Esophagus muscularis mucosa (tissue), 4 donors: ENCODE measurements at regions not wholly inside any gene's neighbourhood (a gene's known extent, or its start where the extent isn't known, plus 50 kb on each side); places are given as distances from the start of the nearest gene placed in this dataset.

Source experiments
- EP300 ChIP-seq: sonication (generic); formaldehyde crosslinking; IDR thresholded peaks from one replicate; pipeline ENCODE4 v1.6.1; 2017; ENCODE audit warnings: antibody characterized with exemption
- POLR2A ChIP-seq: fragments of 450-650 bp; IDR thresholded peaks from one replicate; pipeline ENCODE4 v1.6.1; 2017; ENCODE audit warnings: antibody characterized with exemption, moderate library complexity, mild to moderate bottlenecking, low read depth
- POLR2AphosphoS5 ChIP-seq, 2 donors: sonication (generic); formaldehyde crosslinking; IDR thresholded peaks; one replicate each; pipeline ENCODE4 v1.6.1; 2017; ENCODE audit warnings: antibody characterized with exemption in 2 of 2
- TF ChIP-seq, protein P1 (sequence below), 3 experiments: fragments of 200-600 bp in 2 of 3; fragments of 450-650 bp in 1 of 3; sonication (generic) in 2 of 3; IDR thresholded peaks; one replicate each; pipeline ENCODE4 v1.5.1; 2017 to 2019; ENCODE audit warnings: antibody characterized with exemption in 3 of 3, mild to moderate bottlenecking in 2 of 3, moderate library complexity in 1 of 3

GRCh38 chr2:192814376-192814775 is 619.6 kb upstream of the TMEFF2 start:
- TF ChIP-seq, protein P1, sequence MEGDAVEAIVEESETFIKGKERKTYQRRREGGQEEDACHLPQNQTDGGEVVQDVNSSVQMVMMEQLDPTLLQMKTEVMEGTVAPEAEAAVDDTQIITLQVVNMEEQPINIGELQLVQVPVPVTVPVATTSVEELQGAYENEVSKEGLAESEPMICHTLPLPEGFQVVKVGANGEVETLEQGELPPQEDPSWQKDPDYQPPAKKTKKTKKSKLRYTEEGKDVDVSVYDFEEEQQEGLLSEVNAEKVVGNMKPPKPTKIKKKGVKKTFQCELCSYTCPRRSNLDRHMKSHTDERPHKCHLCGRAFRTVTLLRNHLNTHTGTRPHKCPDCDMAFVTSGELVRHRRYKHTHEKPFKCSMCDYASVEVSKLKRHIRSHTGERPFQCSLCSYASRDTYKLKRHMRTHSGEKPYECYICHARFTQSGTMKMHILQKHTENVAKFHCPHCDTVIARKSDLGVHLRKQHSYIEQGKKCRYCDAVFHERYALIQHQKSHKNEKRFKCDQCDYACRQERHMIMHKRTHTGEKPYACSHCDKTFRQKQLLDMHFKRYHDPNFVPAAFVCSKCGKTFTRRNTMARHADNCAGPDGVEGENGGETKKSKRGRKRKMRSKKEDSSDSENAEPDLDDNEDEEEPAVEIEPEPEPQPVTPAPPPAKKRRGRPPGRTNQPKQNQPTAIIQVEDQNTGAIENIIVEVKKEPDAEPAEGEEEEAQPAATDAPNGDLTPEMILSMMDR (IDR thresholded peaks at IDR 0.05), result no peak
- no peak for TF ChIP-seq POLR2A
- no peak for TF ChIP-seq POLR2AphosphoS5 (IDR thresholded peaks at IDR 0.05)
- TF ChIP-seq EP300, result no peak
